HG03064 (cell line): ENCODE measurements at regions not wholly inside any gene's neighbourhood (a gene's known extent, or its start where the extent isn't known, plus 50 kb on each side); places are given as distances from the start of the nearest gene placed in this dataset.
"Not testable (repeated sequence)": the region's sequence is repeated elsewhere in the genome, so short reads cannot be mapped to it uniquely, and the experiment has no call there.

Source experiments
- ATAC-seq: cut with Tn5 transposase; IDR thresholded peaks from one replicate; pipeline ENCODE4 v1.9.1; 2021; ENCODE audit warnings: low read depth; ENCODE audit not compliant: unreplicated experiment

DNA sequence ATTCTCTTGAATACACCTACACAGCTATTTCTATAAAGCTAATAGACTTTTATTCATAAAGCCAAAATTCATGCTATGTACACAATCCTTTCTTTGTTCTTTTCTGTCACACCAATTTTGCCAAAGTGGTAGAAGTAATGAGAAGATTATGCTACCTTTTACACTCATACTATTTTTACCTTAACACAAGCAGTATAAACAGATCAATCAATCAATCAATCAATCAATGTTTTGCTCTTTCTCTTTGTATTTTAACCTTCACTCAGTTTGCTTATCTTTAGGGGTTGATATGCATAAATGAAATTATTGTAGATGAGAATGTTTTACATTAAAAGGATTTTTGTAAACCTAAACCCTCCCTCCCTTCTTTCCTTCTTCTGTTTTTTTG lies 878.6 kb downstream of the RAPGEF2 start:
- no peak for ATAC-seq

DNA sequence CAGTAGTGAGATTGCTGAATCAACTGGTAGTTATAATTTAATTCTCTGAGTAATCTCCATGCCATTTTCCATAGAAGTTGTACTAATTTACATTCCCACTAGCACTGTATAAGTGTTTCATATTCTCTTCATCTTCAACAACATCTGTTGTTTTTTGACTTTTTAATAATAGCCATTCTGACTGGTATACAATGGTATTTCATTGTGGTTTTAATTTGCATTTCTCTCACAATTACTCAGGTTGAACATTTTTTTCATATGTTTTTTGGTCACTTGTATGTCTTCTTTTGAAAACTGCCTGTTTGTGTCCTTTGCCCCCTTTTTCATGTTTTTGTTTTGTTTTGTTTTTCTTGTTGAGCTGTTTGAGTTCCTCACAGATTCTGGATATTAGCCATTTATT lies 880.2 kb downstream of the RAPGEF2 start:
- ATAC-seq: no peak

DNA sequence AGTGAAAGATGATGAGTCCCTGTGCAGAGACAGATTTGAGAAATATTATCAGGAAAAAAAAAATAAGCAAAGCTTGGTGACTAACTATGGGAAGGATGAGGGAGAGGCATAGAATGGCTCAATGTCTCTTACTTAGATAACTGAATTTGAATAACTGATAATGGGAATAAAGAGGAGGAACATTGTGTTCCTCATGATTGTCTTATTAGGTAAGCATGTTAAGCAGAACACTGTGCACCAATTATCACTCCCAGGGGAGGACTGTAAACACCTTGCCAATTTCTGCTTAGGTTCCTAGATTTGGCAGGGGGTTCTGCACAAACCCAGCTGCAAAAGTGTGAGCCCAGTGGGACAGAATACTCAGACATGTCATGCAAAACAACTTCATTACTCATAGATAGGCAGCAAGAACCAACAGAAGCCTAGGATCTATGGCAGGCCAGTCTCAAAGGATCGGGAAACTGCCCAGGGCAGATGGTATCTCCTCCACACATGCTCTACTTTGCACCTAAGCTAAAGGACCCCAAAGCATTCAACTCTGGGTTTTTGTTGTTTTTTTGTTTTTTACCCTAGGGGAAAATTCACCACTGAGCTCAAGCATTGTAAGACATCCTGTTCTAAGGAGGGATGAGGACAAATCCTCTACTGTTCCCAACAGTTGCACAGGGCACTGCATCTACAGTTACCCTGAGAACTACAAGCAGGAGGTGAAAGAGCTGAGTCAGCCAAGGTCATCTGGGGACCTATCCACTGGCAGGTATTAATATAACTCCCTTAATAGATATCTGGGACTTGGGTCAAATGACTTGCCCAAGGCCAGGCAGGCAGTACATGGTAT lies 907.0 kb downstream of the RAPGEF2 start:
- ATAC-seq: no peak

DNA sequence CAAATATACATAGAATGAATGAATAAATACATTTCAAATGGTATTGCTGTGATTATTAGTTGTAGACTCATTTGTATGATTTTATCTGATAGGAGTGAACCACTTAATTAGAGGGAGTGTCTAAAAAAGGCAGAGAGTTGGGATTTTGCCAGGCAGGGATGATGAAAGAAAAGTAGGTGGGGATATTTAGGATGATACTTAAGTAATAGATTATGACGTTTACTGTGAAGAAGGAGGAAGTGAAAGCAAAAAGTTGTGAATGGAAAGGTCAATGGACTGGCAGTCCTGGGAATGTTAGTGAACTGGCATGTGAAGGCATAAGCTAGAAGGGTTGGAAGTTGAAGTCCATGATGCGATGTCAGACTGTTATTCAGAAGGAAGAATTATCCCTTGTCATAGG lies 917.1 kb downstream of the RAPGEF2 start:
- ATAC-seq: no peak

DNA sequence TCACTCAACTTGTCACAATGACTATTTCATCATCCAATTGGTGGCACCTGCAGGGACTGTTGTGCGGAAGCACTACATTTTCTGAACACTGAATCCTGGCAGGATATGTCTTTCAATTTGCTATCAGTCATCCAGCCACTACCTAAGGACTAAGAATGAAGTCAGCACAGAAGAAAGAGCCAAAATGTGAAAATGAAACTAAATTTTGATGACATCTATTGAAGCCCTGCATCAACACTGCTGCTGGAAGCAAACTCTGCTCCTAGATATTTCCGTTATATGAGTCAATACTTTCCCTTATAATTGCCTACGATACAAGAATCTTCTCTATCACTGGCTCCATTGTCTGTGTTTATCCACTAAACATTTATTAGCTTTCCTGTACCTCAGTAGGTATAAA lies 917.9 kb downstream of the RAPGEF2 start:
- no peak for ATAC-seq

DNA sequence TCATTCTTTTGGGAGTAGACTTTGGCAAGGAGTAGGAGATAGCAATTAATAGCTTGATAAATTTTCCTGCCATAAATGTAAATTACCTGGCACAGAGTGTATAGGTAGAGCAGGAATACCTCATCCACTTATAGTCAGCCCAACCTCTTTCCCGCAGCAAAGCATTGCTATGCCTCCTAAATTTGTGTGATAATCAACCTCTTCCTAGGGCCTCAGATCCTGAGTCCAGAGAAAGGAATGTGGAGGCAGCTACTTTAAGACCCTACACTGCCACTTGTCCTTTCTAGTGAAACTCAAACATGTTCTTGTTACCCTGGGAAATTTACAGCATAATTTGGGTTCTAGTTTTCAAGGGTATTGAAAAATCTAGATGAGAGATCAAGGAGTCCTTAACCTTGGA lies 919.0 kb downstream of the RAPGEF2 start:
- no peak for ATAC-seq

DNA sequence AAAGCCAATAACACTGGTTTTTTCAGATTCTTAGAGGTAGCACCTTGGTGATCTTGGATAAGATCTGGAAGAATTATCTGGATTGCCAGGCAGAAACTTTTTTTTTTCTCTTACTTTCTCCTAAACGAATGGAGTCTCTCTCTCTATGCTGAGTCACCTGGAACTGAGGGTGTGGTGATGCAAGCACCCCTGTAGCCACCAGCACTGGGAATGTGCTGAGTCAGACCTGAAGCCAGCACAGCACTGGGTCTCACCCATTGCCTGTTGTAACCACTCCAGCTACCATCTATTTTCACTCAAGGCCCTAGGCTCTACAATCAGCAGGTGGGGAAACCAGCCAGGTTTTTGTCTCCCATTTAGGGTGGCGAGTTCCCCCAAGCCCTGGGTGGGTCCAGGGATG lies 923.8 kb downstream of the RAPGEF2 start:
- ATAC-seq: no peak

DNA sequence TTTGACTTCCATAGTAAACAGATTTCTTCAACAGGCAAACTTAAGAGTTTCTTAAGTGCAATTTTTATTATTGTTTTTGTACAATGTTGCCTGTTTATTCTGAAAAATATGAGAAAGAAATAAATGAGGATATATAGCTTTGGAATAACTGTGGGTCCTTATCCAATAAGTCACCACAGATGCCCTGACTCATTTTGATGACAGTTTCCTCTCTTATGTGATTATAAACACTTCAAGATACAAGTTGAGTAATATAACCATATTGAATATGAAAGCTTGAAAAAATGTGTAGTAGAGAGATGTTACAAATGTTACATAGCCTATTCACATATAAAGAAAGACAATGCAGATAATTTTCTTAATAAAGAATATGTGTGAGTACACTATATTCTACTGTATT lies 931.6 kb downstream of the RAPGEF2 start:
- ATAC-seq: no peak

DNA sequence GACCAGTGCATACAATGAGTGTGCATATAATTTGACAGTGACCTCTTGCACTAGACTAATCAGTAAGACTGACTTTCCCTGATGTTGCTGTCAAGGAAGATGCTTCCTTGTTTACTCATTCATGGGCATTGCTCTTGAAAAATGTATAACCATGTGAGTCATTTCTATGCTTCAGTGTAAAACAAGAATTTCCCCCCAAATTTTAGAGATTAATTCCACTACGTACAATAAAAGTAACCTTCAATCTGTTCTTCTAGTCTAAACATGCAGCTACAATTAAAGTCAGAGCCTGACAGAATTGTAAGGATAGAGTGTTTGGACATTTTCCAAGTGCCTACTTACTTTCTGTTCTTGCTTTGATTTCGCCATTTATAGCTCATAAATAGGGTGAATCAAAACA lies 935.7 kb downstream of the RAPGEF2 start:
- no peak for ATAC-seq

DNA sequence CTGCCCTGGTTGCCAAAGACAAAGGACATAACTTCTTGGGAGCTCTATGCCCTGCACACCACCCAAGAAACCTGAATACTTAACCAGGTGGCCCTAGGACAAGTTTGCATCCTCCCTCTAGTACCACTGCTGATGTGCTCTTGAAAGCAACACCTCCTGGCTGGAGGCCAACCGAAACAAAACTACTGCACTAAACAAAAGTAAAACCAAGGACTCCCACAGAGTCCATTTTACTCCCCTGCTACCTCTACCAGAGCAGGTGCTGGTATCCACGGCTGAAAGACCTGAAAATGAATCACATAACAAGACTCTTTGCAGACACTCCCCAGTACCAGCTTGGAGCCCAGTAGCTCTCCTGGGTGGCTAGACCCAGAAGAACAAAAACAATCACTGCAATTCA lies 941.8 kb downstream of the RAPGEF2 start:
- no peak for ATAC-seq

DNA sequence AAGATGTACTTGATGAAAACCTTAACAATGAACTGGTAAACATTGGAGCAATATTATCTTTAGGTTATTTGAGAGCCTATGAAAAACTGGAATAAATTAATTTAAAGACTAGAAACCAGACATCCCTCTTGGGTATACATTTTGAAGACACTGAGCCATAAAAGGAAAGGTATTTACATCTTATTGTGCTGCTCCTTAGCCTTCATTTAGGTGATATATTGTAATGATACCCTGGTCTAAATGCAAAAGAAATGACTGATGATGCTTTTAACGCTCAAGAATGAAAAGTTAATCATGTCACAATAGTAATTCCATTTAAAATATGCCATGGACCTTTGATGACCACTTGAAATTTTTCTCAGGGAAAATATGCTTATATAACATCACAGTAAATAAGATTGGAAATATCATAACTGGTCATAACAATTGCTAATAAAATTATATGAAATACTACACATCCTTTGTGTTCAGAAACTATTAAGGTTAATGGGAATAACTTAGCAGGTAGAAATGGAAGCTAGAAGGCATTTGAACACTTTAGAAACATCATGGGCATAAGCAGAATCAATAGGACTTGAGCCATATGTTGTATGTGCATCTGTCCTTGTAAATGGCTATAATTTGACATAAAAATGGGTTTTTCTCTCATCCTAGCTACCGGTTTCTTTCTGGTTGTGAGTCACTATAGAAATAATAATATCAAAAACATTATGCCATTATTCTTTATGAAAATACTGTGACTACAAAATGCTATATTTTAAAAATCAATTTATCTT lies 979.7 kb downstream of the RAPGEF2 start:
- ATAC-seq: no peak

DNA sequence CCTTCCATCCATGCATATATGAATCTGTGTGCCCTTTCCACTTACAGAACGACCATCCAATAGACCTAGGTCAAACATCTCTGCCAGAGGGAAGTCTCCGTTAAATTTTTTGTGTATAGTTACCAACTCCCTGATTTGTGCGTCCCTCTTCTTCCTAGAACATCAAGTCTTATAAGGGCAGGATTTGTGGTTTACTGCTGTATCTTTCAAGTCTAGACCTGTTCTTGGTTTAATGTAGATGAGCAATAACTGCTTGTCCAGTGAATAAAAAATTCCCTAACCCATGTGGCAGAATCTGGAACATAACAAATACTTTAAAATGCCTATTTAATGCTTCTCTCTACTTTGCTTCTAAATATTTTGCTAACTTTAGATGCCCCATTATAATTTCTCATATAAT lies 988.8 kb downstream of the RAPGEF2 start:
- ATAC-seq: no peak

DNA sequence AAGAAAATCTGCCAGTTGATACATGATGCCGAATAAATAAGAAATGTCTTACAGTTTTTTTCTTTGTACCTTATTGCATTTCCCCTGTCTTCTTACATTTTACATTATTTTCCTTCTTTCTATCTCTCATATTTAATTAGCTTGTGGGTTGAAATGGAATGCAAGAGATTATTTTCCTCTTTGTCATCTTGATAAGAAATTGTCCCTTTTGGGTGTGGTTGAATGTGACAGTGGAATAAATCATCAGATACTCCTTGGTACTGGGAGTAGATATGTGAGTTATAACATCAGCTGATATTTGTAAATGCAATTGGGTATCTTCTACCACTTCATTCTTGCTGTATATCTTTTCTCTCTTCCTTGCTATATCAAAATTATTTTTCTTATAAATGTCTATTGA lies 997.4 kb downstream of the RAPGEF2 start:
- ATAC-seq: no peak

DNA sequence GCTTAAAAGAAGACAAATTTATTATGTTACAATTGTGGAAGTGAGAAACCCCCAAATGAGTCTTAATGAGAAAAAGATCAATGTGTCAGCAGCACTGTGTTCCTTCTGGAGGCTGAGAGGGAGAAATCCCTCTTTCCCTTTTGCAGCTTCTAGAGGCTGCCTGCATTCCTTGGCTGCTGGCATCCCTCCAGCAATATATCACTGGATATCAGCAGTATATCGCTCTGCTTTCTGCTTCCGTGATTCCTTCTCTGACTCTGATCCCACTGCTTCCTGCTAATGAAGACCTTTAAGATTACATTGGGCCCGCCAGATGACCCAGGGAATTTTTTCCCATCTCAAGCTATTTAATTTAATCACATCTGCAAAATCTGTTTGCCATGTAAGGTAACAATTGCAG lies 1008.0 kb downstream of the RAPGEF2 start:
- ATAC-seq: no peak

DNA sequence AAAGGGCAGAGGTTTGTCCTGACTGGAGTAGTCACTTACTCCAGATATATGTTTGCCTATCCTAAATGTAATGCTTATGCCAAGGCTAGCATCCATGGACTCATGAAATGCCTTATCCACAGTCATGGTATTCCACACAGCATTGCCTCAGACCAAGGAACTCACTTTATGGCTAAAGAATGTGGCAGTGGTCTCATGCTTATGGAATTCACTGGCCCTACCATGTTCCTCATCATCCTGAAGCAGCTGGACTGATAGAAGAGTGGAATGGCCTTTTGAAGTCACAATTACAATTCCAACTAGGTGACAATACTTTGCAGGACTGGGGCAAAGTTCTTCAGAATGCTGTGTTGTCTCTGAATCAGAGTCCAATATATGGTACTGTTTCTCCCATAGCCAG lies 1014.8 kb downstream of the RAPGEF2 start:
- ATAC-seq: no peak

DNA sequence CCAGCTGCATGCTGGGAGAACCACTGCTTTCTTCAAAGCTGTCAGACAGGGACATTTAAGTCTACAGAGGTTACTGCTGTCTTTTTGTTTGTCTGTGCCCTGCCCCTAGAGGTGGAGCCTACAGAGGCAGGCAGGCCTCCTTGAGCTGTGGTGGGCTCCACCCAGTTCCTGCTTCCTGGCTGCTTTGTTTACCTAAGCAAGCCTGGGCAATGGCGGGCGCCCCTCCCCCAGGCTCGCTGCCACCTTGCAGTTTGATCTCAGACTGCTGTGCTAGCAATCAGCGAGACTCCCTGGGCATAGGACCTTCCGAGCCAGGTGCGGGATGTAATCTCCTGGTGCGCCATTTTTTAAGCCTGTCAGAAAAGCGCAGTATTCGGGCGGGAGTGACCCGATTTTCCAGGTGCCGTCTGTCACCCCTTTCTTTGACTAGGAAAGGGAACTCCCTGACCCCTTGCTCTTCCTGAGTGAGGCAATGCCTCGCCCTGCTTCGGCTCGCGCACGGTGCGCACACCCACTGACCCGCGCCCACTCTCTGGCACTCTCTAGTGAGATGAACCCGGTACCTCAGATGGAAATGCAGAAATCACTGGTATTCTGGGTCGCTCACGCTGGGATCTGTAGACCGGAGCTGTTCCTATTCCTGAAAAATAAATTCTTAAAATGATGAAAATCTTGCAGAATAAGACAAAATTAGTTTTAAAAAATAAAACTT lies 1022.9 kb downstream of the RAPGEF2 start:
- not testable (repeated sequence) for ATAC-seq

DNA sequence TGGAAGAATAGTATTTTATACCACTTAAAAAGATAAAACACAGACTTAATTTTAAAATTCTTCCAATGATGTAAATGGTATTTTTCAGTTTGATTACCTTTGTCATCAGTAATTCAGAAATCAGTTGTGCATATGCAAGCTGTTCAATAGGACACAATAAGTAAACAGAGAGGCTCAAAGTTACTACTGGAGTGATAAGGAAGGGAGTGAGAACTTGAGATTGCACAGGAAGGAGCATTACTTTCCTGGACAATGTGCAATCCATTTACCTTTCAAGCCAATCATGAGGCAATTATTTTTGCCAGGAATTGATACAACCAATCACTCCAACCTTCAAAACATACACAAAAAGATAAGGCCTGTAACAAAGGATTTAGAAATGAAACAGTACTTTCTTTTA lies 1024.3 kb downstream of the RAPGEF2 start:
- ATAC-seq: no peak

DNA sequence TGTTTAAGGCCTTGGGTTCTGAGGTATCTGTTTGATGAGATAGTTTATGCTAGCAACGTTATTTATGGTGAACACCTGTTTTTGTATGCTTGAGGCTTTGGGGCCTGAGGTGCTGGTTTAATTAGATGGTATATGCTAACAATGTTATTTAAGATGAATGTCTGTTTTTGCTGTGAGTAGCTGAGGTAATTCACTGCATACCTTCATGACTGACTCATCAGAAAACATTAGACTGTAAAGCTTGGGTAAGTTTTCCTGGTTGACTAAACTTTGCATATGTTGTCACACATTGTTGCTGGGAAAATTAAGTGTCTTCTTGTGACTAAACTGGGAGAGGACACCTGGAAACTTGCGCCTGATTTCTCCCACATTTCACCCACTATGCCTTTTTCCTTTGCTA lies 1026.6 kb downstream of the RAPGEF2 start:
- ATAC-seq: no peak

DNA sequence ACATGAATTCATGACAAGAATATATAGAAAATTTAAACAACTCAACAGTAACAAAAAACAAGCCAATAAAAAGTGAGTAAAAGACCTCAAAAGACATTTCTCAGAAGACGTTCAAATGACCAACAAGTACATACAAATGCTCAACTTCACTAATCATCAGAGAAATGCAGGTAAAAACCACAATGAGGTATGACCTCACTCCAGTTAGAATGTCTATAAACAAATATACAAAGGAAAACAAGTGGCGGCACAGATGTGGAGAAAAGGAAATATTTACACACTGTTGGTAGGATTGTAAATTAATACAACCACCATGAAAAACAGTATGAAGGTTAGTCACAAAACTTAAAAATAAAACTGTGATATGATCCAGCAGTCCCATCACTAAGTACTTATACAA lies 1033.1 kb downstream of the RAPGEF2 start:
- no peak for ATAC-seq

DNA sequence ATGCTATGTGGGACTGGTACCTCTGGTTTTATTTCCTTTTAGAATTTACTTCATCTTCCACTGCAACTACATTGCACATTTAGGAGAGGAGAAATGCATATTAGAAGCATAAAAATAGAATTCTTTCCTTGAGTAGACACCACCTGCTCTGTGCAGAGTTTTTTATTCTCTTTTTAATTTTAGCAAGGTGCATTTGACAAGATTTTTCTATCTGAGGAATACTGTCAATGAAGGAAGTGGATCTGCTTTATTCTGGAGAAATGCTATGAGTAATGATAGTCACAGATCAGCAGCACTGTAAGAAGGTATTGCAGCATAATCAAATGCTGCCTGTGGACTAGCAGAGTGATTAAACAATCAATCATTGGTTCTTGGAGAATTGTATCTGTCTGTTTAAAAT lies 1038.3 kb downstream of the RAPGEF2 start:
- ATAC-seq: no peak

DNA sequence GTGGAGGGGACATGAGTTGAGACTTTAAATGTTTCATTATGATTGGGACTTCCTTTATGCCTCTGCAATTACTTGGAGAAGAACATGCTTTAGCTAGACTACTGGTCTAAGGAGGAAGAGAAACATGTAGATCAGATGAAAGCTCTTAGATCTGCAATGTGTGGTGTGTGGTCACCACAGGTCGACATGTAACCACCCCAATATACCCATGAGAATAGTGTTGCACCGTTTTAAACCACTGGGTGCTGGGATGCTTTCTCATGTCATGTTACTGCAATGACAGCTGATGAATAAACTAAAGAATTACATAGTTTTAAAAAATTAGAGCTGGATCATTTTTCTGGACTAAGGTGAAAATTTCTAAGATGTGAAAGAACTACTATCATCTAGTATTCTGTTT lies 1039.7 kb downstream of the RAPGEF2 start:
- ATAC-seq: peak; percentile 99
